CD1c-positive myeloid dendritic cell (primary cell): ENCODE measurements at regions not wholly inside any gene's neighbourhood (a gene's known extent, or its start where the extent isn't known, plus 50 kb on each side); places are given as distances from the start of the nearest gene placed in this dataset.
A peak's percentile ranks its signal among the peaks of the same experiment; 100 is the strongest.

ENCODE experiments used
- DNase-seq: peaks from one replicate; pipeline ENCODE4 v3.0.0-alpha.2; 2016; ENCODE audit errors: extremely low spot score

DNA sequence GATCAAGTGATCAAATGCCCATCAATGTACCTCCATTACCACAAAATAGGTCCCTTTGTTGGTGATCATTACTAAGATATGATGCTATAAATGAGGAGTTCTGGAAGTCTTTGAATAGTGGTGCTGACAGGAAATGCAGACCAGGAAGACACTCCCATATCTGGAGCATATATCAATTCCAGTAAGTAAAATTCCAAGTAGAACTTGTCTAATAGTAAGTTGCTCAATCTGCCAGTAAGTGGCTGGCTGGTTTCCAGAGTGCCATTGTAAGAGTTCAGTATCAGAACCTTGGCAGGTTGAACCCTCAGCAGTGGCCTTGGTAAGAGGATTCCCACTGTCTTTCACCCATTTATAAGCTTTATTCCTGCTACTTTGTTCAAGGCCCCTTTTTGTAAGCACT lies 379.9 kb upstream of the RBMS3 start:
- DNase-seq, result no peak

- DNase-seq, result no peak
Measured at GRCh38 chr3:28903171-28903601, 377.7 kb upstream of the RBMS3 start.

DNA sequence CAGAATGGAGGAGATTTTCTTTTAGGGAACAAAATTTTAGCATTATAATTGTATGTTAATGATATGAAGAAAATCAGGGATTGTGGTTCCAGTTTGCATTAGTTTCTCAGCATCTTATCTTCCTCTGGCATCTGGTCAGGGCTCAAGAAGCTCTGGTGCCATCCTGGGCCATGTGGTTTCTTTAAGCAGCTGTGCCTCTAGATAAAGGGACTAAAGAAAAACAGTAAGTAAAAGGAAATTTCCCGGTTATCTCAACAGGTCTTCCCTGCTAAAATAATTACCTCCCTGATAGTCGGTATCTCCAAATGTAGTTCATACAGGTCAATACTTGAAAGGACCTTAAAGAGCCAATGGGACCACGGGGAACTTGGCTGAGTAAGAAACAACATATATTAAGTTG lies 375.1 kb upstream of the RBMS3 start:
- no peak for DNase-seq

- DNase-seq, result no peak
Measured at GRCh38 chr3:28906561-28907310, 374.1 kb upstream of the RBMS3 start.

GRCh38 chr3:28907616-28908015 lies 373.3 kb upstream of the RBMS3 start:
- DNase-seq, result no peak

DNA sequence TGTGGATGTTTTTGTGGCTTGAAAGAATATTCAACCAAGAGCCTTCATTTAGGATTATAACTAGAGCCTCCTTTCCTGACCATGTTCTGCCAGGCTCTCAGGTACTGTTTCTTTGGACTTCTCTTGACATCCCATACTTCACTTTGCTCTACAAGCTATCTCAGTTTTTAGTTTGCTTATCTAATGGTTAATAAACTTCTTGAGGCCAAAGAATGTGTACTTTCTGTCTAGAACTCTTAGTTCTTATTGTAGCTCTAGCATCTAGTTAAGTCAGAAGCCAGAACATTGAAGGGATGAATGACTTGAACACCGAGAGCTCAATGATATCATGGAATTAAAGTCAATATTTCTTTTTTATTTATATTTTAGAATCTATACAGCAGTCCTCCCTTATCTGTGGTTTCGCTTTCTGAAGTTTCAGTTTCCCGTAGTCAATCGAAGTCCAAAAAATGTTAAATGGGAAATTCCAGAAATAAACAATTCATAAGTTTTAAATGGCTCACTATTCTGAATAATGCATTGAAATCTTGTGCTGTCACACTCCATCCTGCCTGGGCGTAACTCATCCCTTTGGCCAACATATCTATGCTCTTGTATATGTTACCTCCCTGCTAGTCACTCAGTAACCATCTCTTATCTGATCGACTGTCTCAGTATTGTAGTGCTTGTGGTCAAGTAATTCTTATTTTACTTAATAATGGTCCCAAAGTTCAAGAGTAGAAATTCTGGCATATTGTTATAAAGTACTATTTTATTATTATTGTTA lies 368.6 kb upstream of the RBMS3 start:
- DNase-seq, result no peak

DNA sequence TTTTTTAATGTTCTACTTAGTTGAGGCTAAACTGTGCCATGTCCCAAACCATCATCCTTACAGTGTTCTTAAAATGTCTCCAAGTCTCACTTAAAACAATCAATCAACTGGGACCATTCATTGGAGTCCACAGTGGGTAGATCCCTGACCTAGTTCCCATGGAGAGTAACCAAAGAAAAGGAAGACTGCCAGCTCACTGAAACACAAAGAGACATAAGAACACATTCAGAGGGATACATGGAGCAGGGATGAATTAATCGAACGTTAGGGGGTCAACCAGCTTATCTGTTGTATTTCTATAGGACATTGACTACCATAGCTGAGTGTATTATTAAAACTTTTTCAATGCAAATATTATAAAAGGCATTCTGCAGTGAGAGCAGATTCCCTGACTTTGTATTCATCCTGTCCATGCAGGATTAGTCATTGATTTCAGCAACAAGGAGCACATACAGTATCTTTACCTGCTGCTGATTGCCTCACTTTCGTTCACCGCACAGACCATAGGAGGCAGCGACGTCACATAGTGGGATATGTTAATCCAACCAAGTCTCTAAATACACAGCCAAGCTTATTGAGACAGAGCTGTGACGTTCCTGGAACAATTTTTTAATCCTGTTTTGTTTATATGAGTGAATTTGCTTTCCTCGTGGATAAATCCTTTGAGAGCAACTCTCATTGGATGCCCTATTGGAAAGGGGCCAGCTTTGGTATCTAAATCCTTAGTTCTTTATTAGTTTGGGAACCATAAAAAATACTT lies 364.9 kb upstream of the RBMS3 start:
- DNase-seq, result no peak

- DNase-seq, result peak; percentile 10
Measured at GRCh38 chr3:28916713-28917499, 364.0 kb upstream of the RBMS3 start.

DNA sequence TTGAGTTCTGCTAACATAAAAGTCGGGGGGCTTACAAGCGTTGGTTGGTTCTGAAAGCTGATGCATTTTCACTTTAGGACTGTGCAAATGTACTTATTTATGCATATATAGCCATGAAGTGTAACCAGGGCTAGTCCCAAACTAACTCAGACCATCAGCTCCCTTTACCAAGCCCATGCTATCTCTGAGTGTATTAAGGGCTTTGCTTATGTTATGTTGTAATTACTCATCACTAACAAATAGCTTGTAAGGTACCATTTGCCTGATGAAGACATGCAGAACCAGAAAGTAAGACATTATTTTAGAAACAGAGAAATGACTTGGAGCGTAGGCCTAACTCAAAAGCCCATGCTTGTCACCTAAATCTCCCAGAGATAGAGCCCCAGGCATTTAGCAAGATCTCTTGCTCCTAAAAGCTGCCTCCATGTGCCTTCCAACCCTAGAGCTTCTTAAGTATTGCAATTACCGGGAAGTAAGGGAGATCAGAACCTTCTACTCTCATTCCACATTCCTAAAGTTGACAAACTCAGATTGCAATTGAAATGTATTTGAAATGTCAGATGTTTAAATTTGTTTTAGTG lies 362.9 kb upstream of the RBMS3 start:
- DNase-seq, result no peak

- no peak for DNase-seq
Measured at GRCh38 chr3:28922376-28922775, 358.5 kb upstream of the RBMS3 start.

DNA sequence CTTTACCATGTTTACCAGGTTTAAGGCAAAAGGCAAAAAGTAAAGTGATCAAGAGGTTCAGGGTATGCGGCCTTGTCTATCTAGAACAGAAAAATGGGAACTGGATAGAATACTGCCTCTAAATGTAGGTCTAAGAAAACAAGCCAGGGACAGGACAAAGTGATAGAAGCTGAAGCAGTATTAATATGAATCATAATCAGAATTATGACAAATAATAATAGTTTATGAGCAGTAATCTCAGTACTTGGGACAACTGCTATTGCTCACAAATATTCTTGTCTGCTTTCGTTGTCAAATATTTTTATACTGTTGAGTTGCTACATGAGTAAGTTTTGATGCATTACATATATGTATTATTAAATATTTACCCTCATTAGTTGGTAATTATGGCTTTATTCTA lies 356.9 kb upstream of the RBMS3 start:
- no peak for DNase-seq

- no peak for DNase-seq
Measured at GRCh38 chr3:28924744-28925360, 356.0 kb upstream of the RBMS3 start.

DNA sequence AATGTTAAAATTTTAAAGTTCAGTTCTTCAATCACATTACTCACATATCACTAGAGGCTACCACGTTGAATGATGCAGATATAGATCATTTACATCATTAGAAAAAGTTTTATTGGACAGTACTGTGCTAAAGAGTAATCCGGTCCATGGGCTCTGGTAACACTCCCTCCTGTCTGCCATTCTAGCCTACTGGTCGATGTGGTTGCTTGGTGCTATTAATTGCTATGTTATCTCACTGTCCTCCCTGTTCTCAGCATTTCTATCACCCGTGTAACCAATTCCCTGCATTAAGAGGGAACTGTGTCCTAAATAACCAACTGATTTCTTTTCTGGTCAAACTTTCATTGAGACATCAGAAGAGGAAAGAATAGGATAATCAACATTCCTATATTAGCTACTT lies 347.5 kb upstream of the RBMS3 start:
- no peak for DNase-seq

DNA sequence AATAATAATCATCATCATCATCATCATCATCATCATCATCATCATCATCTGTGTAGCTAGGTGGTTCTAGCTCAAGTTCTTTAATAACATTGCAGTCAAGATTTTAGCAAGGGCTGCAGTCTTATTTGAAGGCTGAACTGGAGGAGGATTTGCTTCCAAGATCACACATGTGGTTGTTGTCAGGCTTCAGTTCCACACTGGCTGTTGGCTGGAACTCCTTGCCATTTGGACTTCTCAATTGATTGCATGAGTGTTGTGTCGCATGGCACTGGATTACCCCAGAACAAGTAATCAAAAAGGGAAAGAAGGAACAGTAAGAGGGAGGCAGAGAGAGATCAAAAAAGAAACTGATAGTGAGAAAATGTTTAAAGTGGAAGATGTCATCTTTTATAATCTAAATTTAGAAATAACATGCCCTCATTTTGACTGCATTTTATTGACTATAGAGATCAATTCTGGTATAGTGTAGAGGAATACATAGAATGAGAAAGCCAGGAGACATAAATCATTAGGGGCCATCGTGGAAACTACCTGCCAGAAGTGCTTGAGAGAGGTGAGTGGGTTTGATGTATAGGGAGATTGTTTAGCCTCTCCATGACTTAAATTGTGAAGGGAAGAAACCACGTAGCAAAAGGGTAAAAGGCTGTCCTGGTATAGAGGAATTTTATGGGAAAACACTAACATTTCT lies 346.6 kb upstream of the RBMS3 start:
- no peak for DNase-seq

GRCh38 chr3:28935146-28935545 lies 345.7 kb upstream of the RBMS3 start:
- DNase-seq, result no peak

GRCh38 chr3:28936154-28936553 lies 344.7 kb upstream of the RBMS3 start:
- DNase-seq, result no peak

DNA sequence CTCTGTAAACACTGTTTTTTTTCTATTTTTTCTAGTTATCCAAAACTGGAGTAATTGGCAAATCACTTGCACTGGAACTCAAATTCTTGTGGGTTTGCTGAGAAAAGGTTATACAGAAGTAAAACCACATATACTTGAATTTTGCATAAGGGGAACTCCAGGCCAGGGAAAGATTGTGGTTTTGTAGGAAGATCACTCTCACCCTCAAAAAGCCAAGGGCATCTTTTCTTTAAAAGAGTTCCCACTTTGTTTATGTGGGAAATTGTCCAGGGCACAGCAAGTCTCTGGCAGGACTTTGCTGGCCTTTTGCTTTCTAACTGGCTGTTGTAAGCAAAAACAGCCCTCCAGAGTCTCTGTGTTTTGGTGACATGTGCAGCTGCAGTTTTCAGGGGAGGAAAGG lies 340.3 kb upstream of the RBMS3 start:
- peak; percentile 65 for DNase-seq

DNA sequence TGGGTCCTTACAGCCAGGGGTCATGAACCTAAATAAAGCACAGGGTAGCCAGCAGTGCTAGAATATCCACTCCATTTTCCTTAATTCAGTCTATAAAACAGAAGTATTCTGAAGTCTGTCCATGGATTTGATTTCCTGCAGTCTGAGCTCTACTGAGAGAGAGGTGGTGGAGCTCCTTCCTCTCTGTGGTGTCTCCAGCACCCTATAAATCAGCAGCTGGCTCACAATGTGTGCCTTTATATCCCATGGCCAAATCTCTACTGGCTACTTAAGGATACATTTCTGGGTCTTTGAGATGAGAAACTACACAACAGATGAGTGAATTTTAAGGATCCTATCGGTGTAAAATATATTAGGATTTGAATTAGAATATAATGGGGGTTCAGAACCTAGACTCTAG lies 339.9 kb upstream of the RBMS3 start:
- no peak for DNase-seq

- no peak for DNase-seq
Measured at GRCh38 chr3:28947061-28947460, 333.8 kb upstream of the RBMS3 start.

- DNase-seq, result no peak
Measured at GRCh38 chr3:28947751-28948150, 333.1 kb upstream of the RBMS3 start.
